Common myeloid progenitor, CD34-positive (primary cell): ENCODE measurements at regions not wholly inside any gene's neighbourhood (a gene's known extent, or its start where the extent isn't known, plus 50 kb on each side); places are given as distances from the start of the nearest gene placed in this dataset.

Experiments
- CTCF ChIA-PET: fragments of 350-600 bp; sonication (Branson Sonifier 250); formaldehyde crosslinking; loops from one replicate; lab custom pipeline; 2021; ENCODE audit warnings: antibody characterized with exemption; lab: Charles Lee
- POLR2A ChIA-PET: fragments of 350-600 bp; sonication (Branson Sonifier 250); formaldehyde crosslinking; loops from one replicate; lab custom pipeline; 2021; ENCODE audit warnings: antibody characterized with exemption; lab: Charles Lee
- DNase-seq, 3 donors: peaks; one replicate each; pipeline versions ENCODE4 v3.0.0 to v3.0.0-alpha.2; 2013
- H3K27ac ChIP-seq, 2 experiments: 1 replicate in 1 of 2; 2 replicates in 1 of 2; pipeline ENCODE4 v1.7.0; 2013; ENCODE audit warnings: inconsistent platforms in 2 of 2, low read length in 2 of 2, mild to moderate bottlenecking in 2 of 2, low read depth in 1 of 2, moderate library complexity in 1 of 2; ENCODE audit not compliant: severe bottlenecking in 2 of 2, insufficient read depth in 1 of 2, poor library complexity in 1 of 2
- H3K27me3 ChIP-seq, 5 experiments: replicated peaks in 2 of 5; 1 replicate in 3 of 5; 2 replicates in 2 of 5; pipeline versions ENCODE4 v1.6.1 to v1.7.0; 2013; ENCODE audit warnings: low read length in 4 of 5, mild to moderate bottlenecking in 2 of 5, moderate library complexity in 2 of 5, inconsistent platforms in 1 of 5; ENCODE audit not compliant: insufficient read depth in 5 of 5, control insufficient read depth in 4 of 5
- H3K36me3 ChIP-seq, 4 experiments: 1 replicate in 2 of 4; 2 replicates in 2 of 4; pipeline versions ENCODE4 v1.6.1 to v1.7.0; 2013; ENCODE audit warnings: low read length in 3 of 4, control low read depth in 1 of 4, mild to moderate bottlenecking in 1 of 4; ENCODE audit not compliant: control insufficient read depth in 4 of 4, insufficient read depth in 4 of 4
- H3K4me1 ChIP-seq, 4 experiments: 1 replicate in 3 of 4; 2 replicates in 1 of 4; pipeline versions ENCODE4 v1.6.1 to v1.7.1; 2013; ENCODE audit warnings: low read length in 3 of 4, mild to moderate bottlenecking in 3 of 4, control low read depth in 1 of 4, inconsistent platforms in 1 of 4, moderate library complexity in 1 of 4; ENCODE audit not compliant: control insufficient read depth in 4 of 4, insufficient read depth in 4 of 4; ENCODE audit errors: control extremely low read depth in 1 of 4
- H3K4me3 ChIP-seq, 7 experiments: 1 replicate in 4 of 7; 2 replicates in 3 of 7; pipeline versions ENCODE4 v1.5.1 to v1.7.0; 2013; ENCODE audit warnings: mild to moderate bottlenecking in 7 of 7, low read length in 6 of 7, moderate library complexity in 6 of 7, inconsistent platforms in 2 of 7, low read depth in 2 of 7, control low read depth in 1 of 7; ENCODE audit not compliant: insufficient read depth in 4 of 7, control insufficient read depth in 1 of 7; ENCODE audit errors: extremely low read depth in 1 of 7
- H3K9me3 ChIP-seq, 5 experiments: 1 replicate in 4 of 5; 2 replicates in 1 of 5; pipeline versions ENCODE4 v1.6.1 to v1.7.1; 2013; ENCODE audit warnings: low read length in 4 of 5, mild to moderate bottlenecking in 2 of 5, inconsistent platforms in 1 of 5, low read depth in 1 of 5, moderate library complexity in 1 of 5; ENCODE audit not compliant: control insufficient read depth in 4 of 5, insufficient read depth in 2 of 5; ENCODE audit errors: control extremely low read depth in 1 of 5
- WGBS: methylation state at CpG from one replicate; pipeline ENCODE4 v1.1.5; 2013; ENCODE audit not compliant: insufficient coverage; 5-methylcytosine and 5-hydroxymethylcytosine counted together

GRCh38 chr4:121277194-121278105 lies 103.4 kb downstream of the QRFPR start:
- Histone ChIP-seq H3K4me1 (peaks cover 0 to 3% (median 0%) of the 10 kb centered on the region in 4 experiments), H3K36me3 (no peaks in the 10 kb centered on the region), H3K4me3 (no peak overlapping the region), H3K9me3 (no peaks in the 10 kb centered on the region), H3K27ac (no peak overlapping the region), H3K27me3 (peaks cover 0 to 16% (median 3%) of the 10 kb centered on the region in 5 experiments)
- DNase-seq: peak; percentile 30 to 63 (median 48)
- CTCF ChIA-PET: interaction anchor here (1.0 to 1.3 kb wide), 2 partner anchors 11 to 85 kb away, joined by 3 read pairs; no protein-coding TSS in a partner anchor
- POLR2A ChIA-PET: no interaction called here
- 42% methylated on average over 3 of the region's 5 CpGs for WGBS

- H3K36me3 ChIP-seq: no peaks in the 10 kb centered on the region
- POLR2A ChIA-PET: no interaction called here
- CTCF ChIA-PET: interaction anchor here (0.6 to 3.6 kb wide), 5 partner anchors 13 to 464 kb away, joined by 3 to 11 read pairs (median 3); no protein-coding TSS in a partner anchor
- 100% methylated on average over 1 of the region's 3 CpGs for WGBS
- H3K9me3 ChIP-seq: no peaks in the 10 kb centered on the region
- H3K27me3 ChIP-seq: no peaks in the 10 kb centered on the region
- no peak for DNase-seq
- H3K4me3 ChIP-seq: no peak overlapping the region
- peaks cover 0 to 6% (median 0%) of the 10 kb centered on the region in 4 experiments for H3K4me1 ChIP-seq
- H3K27ac ChIP-seq: no peak overlapping the region
Observed at GRCh38 chr4:121273191-121273590, 107.6 kb downstream of the QRFPR start.

- ChIA-PET CTCF (interaction anchor here (0.6 to 1.5 kb wide), 6 partner anchors 13 to 464 kb away, joined by 3 read pairs; no protein-coding TSS in a partner anchor), POLR2A (no interaction called here)
- H3K36me3 ChIP-seq: no peaks in the 10 kb centered on the region
- H3K4me3 ChIP-seq: no peak overlapping the region
- WGBS: 20% methylated on average over 2 of the region's 2 CpGs
- peak; percentile 3 to 76 (median 66) for DNase-seq
- no peaks in the 10 kb centered on the region for H3K27me3 ChIP-seq
- H3K9me3 ChIP-seq: no peaks in the 10 kb centered on the region
- peaks cover 0 to 7% (median 2%) of the 10 kb centered on the region in 4 experiments for H3K4me1 ChIP-seq
- H3K27ac ChIP-seq: no peak overlapping the region
Observed at GRCh38 chr4:121272526-121272925, 108.3 kb downstream of the QRFPR start.

GRCh38 chr4:121270389-121270788 lies 106.3 kb upstream of the TNIP3 start:
- no peak for DNase-seq
- H3K27ac ChIP-seq: no peak overlapping the region
- CTCF ChIA-PET: no interaction called here
- H3K4me1 ChIP-seq: peaks cover 5 to 23% (median 6%) of the 10 kb centered on the region in 4 experiments
- no peaks in the 10 kb centered on the region for H3K27me3 ChIP-seq
- no peaks in the 10 kb centered on the region for H3K9me3 ChIP-seq
- H3K36me3 ChIP-seq: no peaks in the 10 kb centered on the region
- no peak overlapping the region for H3K4me3 ChIP-seq
- POLR2A ChIA-PET: no interaction called here

GRCh38 chr4:121269001-121269400 lies 104.9 kb upstream of the TNIP3 start:
- Histone ChIP-seq H3K9me3 (no peaks in the 10 kb centered on the region), H3K36me3 (no peaks in the 10 kb centered on the region), H3K27me3 (no peaks in the 10 kb centered on the region), H3K4me1 (peaks cover 5 to 23% (median 6%) of the 10 kb centered on the region in 4 experiments), H3K27ac (no peak overlapping the region), H3K4me3 (no peak overlapping the region)
- ChIA-PET POLR2A (interaction anchor here (0.8 kb wide), 1 partner anchor 71 kb away, joined by 3 read pairs; no protein-coding TSS in a partner anchor), CTCF (no interaction called here)
- DNase-seq: no peak
- WGBS: 100% methylated on average over 1 of the region's 1 CpG

- POLR2A ChIA-PET: no interaction called here
- peak in 2 of 3 donors; percentile 30 to 32 for DNase-seq
- no peaks in the 10 kb centered on the region for H3K27me3 ChIP-seq
- no CpG with 5 or more reads among the region's 3 CpGs for WGBS
- no peak overlapping the region for H3K27ac ChIP-seq
- H3K4me3 ChIP-seq: peak overlapping the region in 1 of 7 experiments; percentile 30
- H3K9me3 ChIP-seq: no peaks in the 10 kb centered on the region
- peaks cover 5 to 18% (median 6%) of the 10 kb centered on the region in 4 experiments for H3K4me1 ChIP-seq
- CTCF ChIA-PET: interaction anchor here (0.7 to 1.3 kb wide), 2 partner anchors 10 to 41 kb away, joined by 3 read pairs; no protein-coding TSS in a partner anchor
- H3K36me3 ChIP-seq: no peaks in the 10 kb centered on the region
Observed at GRCh38 chr4:121266982-121267381, 102.9 kb upstream of the TNIP3 start.
